Karpas-422 (cell line): ENCODE measurements at regions not wholly inside any gene's neighbourhood (a gene's known extent, or its start where the extent isn't known, plus 50 kb on each side); places are given as distances from the start of the nearest gene placed in this dataset.

ENCODE experiments used
- DNase-seq: peaks from one replicate; pipeline ENCODE4 v3.0.0-alpha.2; 2015
- H2AFZ ChIP-seq: fragments of 200-600 bp; sonication (generic); 2 replicates; pipeline ENCODE4 v1.6.1; 2014; ENCODE audit warnings: antibody characterized with exemption, low read length, mixed read lengths
- H3K27ac ChIP-seq: fragments of 200-600 bp; sonication (generic); 2 replicates; pipeline ENCODE4 v1.5.1; 2014; ENCODE audit warnings: mild to moderate bottlenecking, low read length, moderate library complexity
- H3K27me3 ChIP-seq: fragments of 200-600 bp; sonication (generic); 2 replicates; pipeline ENCODE4 v1.6.1; 2014; ENCODE audit warnings: low read length, mixed read lengths
- H3K36me3 ChIP-seq: fragments of 200-600 bp; sonication (generic); 2 replicates; pipeline ENCODE4 v1.6.1; 2014; ENCODE audit warnings: low read length, mixed read lengths; ENCODE audit not compliant: insufficient read depth
- H3K4me1 ChIP-seq: fragments of 200-600 bp; sonication (generic); 2 replicates; pipeline ENCODE4 v1.6.1; 2014; ENCODE audit warnings: mild to moderate bottlenecking, low read length, mixed read lengths
- H3K4me2 ChIP-seq: fragments of 200-600 bp; sonication (generic); 2 replicates; pipeline ENCODE4 v1.6.1; 2014; ENCODE audit warnings: low read length, low read depth, mild to moderate bottlenecking; ENCODE audit not compliant: poor library complexity, severe bottlenecking
- H3K4me3 ChIP-seq: fragments of 200-600 bp; sonication (generic); 2 replicates; pipeline ENCODE4 v1.5.1; 2014; ENCODE audit warnings: mild to moderate bottlenecking, antibody characterized with exemption, low read length, mixed read lengths
- H3K79me2 ChIP-seq: fragments of 200-600 bp; sonication (generic); 2 replicates; pipeline ENCODE4 v1.6.1; 2014; ENCODE audit warnings: mild to moderate bottlenecking, low read length, mixed read lengths
- H3K9ac ChIP-seq: fragments of 200-600 bp; sonication (generic); 2 replicates; pipeline ENCODE4 v1.6.0; 2014; ENCODE audit warnings: low read length
- H3K9me2 ChIP-seq: fragments of 200-600 bp; sonication (generic), shearing (Covaris generic); replicated peaks from 2 replicates; pipeline ENCODE4 v1.6.0; 2014; ENCODE audit warnings: mild to moderate bottlenecking, low read length, moderate library complexity; ENCODE audit not compliant: insufficient read depth
- H3K9me3 ChIP-seq: fragments of 300-700, 200-600 bp; sonication (generic); 2 replicates; pipeline ENCODE4 v1.6.1; 2014; ENCODE audit warnings: low read length, mixed read lengths
- H4K20me1 ChIP-seq: fragments of 200-600 bp; sonication (generic); 2 replicates; pipeline ENCODE4 v1.6.1; 2014; ENCODE audit warnings: mild to moderate bottlenecking, antibody characterized with exemption, low read length, low read depth; ENCODE audit not compliant: insufficient read depth

- H3K27me3 ChIP-seq, result no peaks in the 10 kb centered on the region
- no peaks in the 10 kb centered on the region for H3K9me2 ChIP-seq
- no peaks in the 10 kb centered on the region for H3K9me3 ChIP-seq
- no peak overlapping the region for H3K4me2 ChIP-seq
- no peaks in the 10 kb centered on the region for H4K20me1 ChIP-seq
- H3K36me3 ChIP-seq, result peaks cover 17% of the 10 kb centered on the region; the same call in 1 of the 2 replicates
- no peaks in the 10 kb centered on the region for H3K79me2 ChIP-seq
- H2AFZ ChIP-seq, result no peak overlapping the region
- no peak overlapping the region for H3K27ac ChIP-seq
- H3K9ac ChIP-seq, result no peak overlapping the region
- H3K4me1 ChIP-seq, result no peaks in the 10 kb centered on the region
- no peak for DNase-seq
- H3K4me3 ChIP-seq, result no peak overlapping the region
These were observed 102.1 kb upstream of the DMRT1 start for GRCh38 chr9:739362-739761.

GRCh38 chr9:740221-740620 is 101.3 kb upstream of the DMRT1 start:
- no peak overlapping the region for H3K4me3 ChIP-seq
- no peak for DNase-seq
- H3K4me2 ChIP-seq, result no peak overlapping the region
- no peaks in the 10 kb centered on the region for H3K9me2 ChIP-seq
- no peak overlapping the region for H3K27ac ChIP-seq
- H2AFZ ChIP-seq, result no peak overlapping the region
- H3K4me1 ChIP-seq, result peaks cover 6% of the 10 kb centered on the region; the same call in 1 of the 2 replicates
- no peaks in the 10 kb centered on the region for H3K27me3 ChIP-seq
- no peaks in the 10 kb centered on the region for H3K79me2 ChIP-seq
- no peaks in the 10 kb centered on the region for H4K20me1 ChIP-seq
- no peaks in the 10 kb centered on the region for H3K9me3 ChIP-seq
- no peak overlapping the region for H3K9ac ChIP-seq
- peaks cover 19% of the 10 kb centered on the region; the same call in 1 of the 2 replicates for H3K36me3 ChIP-seq

GRCh38 chr9:742104-742503 is 99.4 kb upstream of the DMRT1 start:
- peaks cover 6% of the 10 kb centered on the region; the same call in 1 of the 2 replicates for H3K4me1 ChIP-seq
- H3K9ac ChIP-seq, result no peak overlapping the region
- no peaks in the 10 kb centered on the region for H3K9me3 ChIP-seq
- H3K27me3 ChIP-seq, result no peaks in the 10 kb centered on the region
- H3K9me2 ChIP-seq, result no peaks in the 10 kb centered on the region
- H3K79me2 ChIP-seq, result no peaks in the 10 kb centered on the region
- H3K4me3 ChIP-seq, result no peak overlapping the region
- no peak overlapping the region for H2AFZ ChIP-seq
- no peaks in the 10 kb centered on the region for H4K20me1 ChIP-seq
- H3K36me3 ChIP-seq, result peaks cover 16% of the 10 kb centered on the region; the same call in 1 of the 2 replicates
- no peak for DNase-seq
- H3K4me2 ChIP-seq, result no peak overlapping the region
- H3K27ac ChIP-seq, result no peak overlapping the region

GRCh38 chr9:742914-743589 is 98.4 kb upstream of the DMRT1 start:
- peaks cover 16% of the 10 kb centered on the region; the same call in 1 of the 2 replicates for H3K36me3 ChIP-seq
- H3K4me3 ChIP-seq, result no peak overlapping the region
- no peak overlapping the region for H3K4me2 ChIP-seq
- H3K27ac ChIP-seq, result no peak overlapping the region
- no peaks in the 10 kb centered on the region for H3K27me3 ChIP-seq
- peaks cover 6% of the 10 kb centered on the region; the same call in 1 of the 2 replicates for H3K4me1 ChIP-seq
- H4K20me1 ChIP-seq, result no peaks in the 10 kb centered on the region
- H2AFZ ChIP-seq, result no peak overlapping the region
- DNase-seq, result no peak
- no peak overlapping the region for H3K9ac ChIP-seq
- no peaks in the 10 kb centered on the region for H3K9me2 ChIP-seq
- no peaks in the 10 kb centered on the region for H3K9me3 ChIP-seq
- no peaks in the 10 kb centered on the region for H3K79me2 ChIP-seq

GRCh38 chr9:744046-744712 is 97.3 kb upstream of the DMRT1 start:
- Histone ChIP-seq H3K4me3 (no peak overlapping the region), H3K9me2 (no peaks in the 10 kb centered on the region), H2AFZ (no peak overlapping the region), H4K20me1 (no peaks in the 10 kb centered on the region), H3K79me2 (no peaks in the 10 kb centered on the region), H3K9ac (no peak overlapping the region), H3K4me2 (no peak overlapping the region), H3K9me3 (no peaks in the 10 kb centered on the region), H3K27ac (no peak overlapping the region), H3K36me3 (peaks cover 16% of the 10 kb centered on the region; the same call in 1 of the 2 replicates), H3K4me1 (peaks cover 6% of the 10 kb centered on the region; the same call in 1 of the 2 replicates), H3K27me3 (no peaks in the 10 kb centered on the region)
- DNase-seq, result no peak

GRCh38 chr9:744790-745484 is 96.6 kb upstream of the DMRT1 start:
- Histone ChIP-seq H2AFZ (no peak overlapping the region), H3K9me2 (no peaks in the 10 kb centered on the region), H3K4me2 (no peak overlapping the region), H3K36me3 (peaks cover 13% of the 10 kb centered on the region; the same call in 1 of the 2 replicates), H3K9me3 (no peaks in the 10 kb centered on the region), H3K27me3 (no peaks in the 10 kb centered on the region), H3K9ac (no peak overlapping the region), H4K20me1 (no peaks in the 10 kb centered on the region), H3K79me2 (no peaks in the 10 kb centered on the region), H3K4me3 (no peak overlapping the region), H3K4me1 (peaks cover 6% of the 10 kb centered on the region; the same call in 1 of the 2 replicates), H3K27ac (no peak overlapping the region)
- no peak for DNase-seq

- DNase-seq, result no peak
- no peak overlapping the region for H3K4me2 ChIP-seq
- peaks cover 10% of the 10 kb centered on the region; the same call in 1 of the 2 replicates for H3K36me3 ChIP-seq
- H3K9ac ChIP-seq, result no peak overlapping the region
- H3K27ac ChIP-seq, result no peak overlapping the region
- no peak overlapping the region for H2AFZ ChIP-seq
- no peak overlapping the region for H3K4me3 ChIP-seq
- H3K9me3 ChIP-seq, result no peaks in the 10 kb centered on the region
- H3K79me2 ChIP-seq, result no peaks in the 10 kb centered on the region
- H3K9me2 ChIP-seq, result no peaks in the 10 kb centered on the region
- H4K20me1 ChIP-seq, result no peaks in the 10 kb centered on the region
- no peaks in the 10 kb centered on the region for H3K27me3 ChIP-seq
- H3K4me1 ChIP-seq, result peaks cover 6% of the 10 kb centered on the region; the same call in 1 of the 2 replicates
These were observed 95.6 kb upstream of the DMRT1 start for GRCh38 chr9:745761-746380.
